ENCODE measurements at regions not wholly inside any gene's neighbourhood (a gene's known extent, or its start where the extent isn't known, plus 50 kb on each side); places are given as distances from the start of the nearest gene placed in this dataset.
"Not testable (repeated sequence)": the region's sequence is repeated elsewhere in the genome, so short reads cannot be mapped to it uniquely, and the experiment has no call there.

GRCh38 chr5:82720213-82721086 lies 356.7 kb downstream of the TMEM167A start:
- no peaks in the 10 kb centered on the region for H3K9me3 Mint-ChIP-seq
- H3K27ac Mint-ChIP-seq, result no peak overlapping the region
- peaks cover 11% of the 10 kb centered on the region for H3K4me1 Mint-ChIP-seq
- ATAC-seq, result no peak
- no peak overlapping the region for H3K4me3 Mint-ChIP-seq
- peaks cover 7% of the 10 kb centered on the region for H3K27me3 Mint-ChIP-seq
- DNase-seq, result no peak

GRCh38 chr5:82719368-82719767 lies 357.8 kb downstream of the TMEM167A start:
- peak overlapping the region in 1 of 2 donors; percentile 11 for H3K4me3 Mint-ChIP-seq
- no peak overlapping the region for H3K27ac Mint-ChIP-seq
- peaks cover 11% of the 10 kb centered on the region for H3K4me1 Mint-ChIP-seq

GRCh38 chr5:82717738-82718137 lies 359.5 kb downstream of the TMEM167A start:
- peak; percentile 54 for ATAC-seq

More at GRCh38 chr5:82719368-82719767, 357.8 kb downstream of the TMEM167A start:
- peak; percentile 97 for ATAC-seq
- peak in 1 of 2 donors; percentile 18 for DNase-seq
- Mint-ChIP-seq H3K27me3 (peaks cover 7% of the 10 kb centered on the region), H3K9me3 (no peaks in the 10 kb centered on the region)

GRCh38 chr5:82714732-82715131 lies 362.5 kb downstream of the TMEM167A start:
- not testable (repeated sequence) for H3K27me3 Mint-ChIP-seq, H3K27ac Mint-ChIP-seq, H3K9me3 Mint-ChIP-seq, H3K4me1 Mint-ChIP-seq, H3K4me3 Mint-ChIP-seq, DNase-seq, ATAC-seq

More at GRCh38 chr5:82717738-82718137, 359.5 kb downstream of the TMEM167A start:
- Mint-ChIP-seq H3K4me3 (no peak overlapping the region), H3K9me3 (no peaks in the 10 kb centered on the region), H3K4me1 (peaks cover 5% of the 10 kb centered on the region), H3K27ac (no peak overlapping the region), H3K27me3 (peaks cover 7% of the 10 kb centered on the region)
- DNase-seq, result no peak

GRCh38 chr5:82713811-82714210 lies 363.4 kb downstream of the TMEM167A start:
- DNase-seq, result no peak
- H3K9me3 Mint-ChIP-seq, result peaks cover 0 to under 1% of the 10 kb centered on the region in 2 donors
- no peak overlapping the region for H3K4me3 Mint-ChIP-seq
- H3K27ac Mint-ChIP-seq, result no peak overlapping the region
- peaks cover 8% of the 10 kb centered on the region for H3K27me3 Mint-ChIP-seq
- no peaks in the 10 kb centered on the region for H3K4me1 Mint-ChIP-seq
- ATAC-seq, result no peak

GRCh38 chr5:82707741-82708140 lies 369.5 kb downstream of the TMEM167A start:
- no peaks in the 10 kb centered on the region for H3K4me1 Mint-ChIP-seq
- H3K27me3 Mint-ChIP-seq, result peaks cover 9% of the 10 kb centered on the region
- H3K9me3 Mint-ChIP-seq, result peaks cover 8 to 12% of the 10 kb centered on the region in 2 donors
- no peak for ATAC-seq
- H3K4me3 Mint-ChIP-seq, result no peak overlapping the region
- no peak overlapping the region for H3K27ac Mint-ChIP-seq
- no peak for DNase-seq

- Mint-ChIP-seq H3K27me3 (peaks cover 16% of the 10 kb centered on the region), H3K27ac (peak overlapping the region in 1 of 2 donors; percentile 22), H3K9me3 (peaks cover 8 to 12% of the 10 kb centered on the region in 2 donors), H3K4me1 (no peaks in the 10 kb centered on the region), H3K4me3 (no peak overlapping the region)
- ATAC-seq (no peak), DNase-seq (no peak)
These were observed 372.8 kb downstream of the TMEM167A start for GRCh38 chr5:82704381-82704780.

GRCh38 chr5:82702046-82702445 lies 375.1 kb downstream of the TMEM167A start:
- H3K27me3 Mint-ChIP-seq, result peaks cover 20% of the 10 kb centered on the region
- H3K4me1 Mint-ChIP-seq, result no peaks in the 10 kb centered on the region
- DNase-seq (no peak), ATAC-seq (no peak)
- H3K4me3 Mint-ChIP-seq, result no peak overlapping the region
- H3K27ac Mint-ChIP-seq, result no peak overlapping the region
- H3K9me3 Mint-ChIP-seq, result peaks cover 8% of the 10 kb centered on the region in 2 donors

- Mint-ChIP-seq H3K27me3 (peaks cover 20% of the 10 kb centered on the region), H3K9me3 (no peaks in the 10 kb centered on the region), H3K4me3 (no peak overlapping the region), H3K4me1 (no peaks in the 10 kb centered on the region), H3K27ac (no peak overlapping the region)
- DNase-seq (no peak), ATAC-seq (no peak)
These were observed 377.5 kb downstream of the TMEM167A start for GRCh38 chr5:82699737-82700136.

- H3K4me3 Mint-ChIP-seq, result no peak overlapping the region
- no peak overlapping the region for H3K27ac Mint-ChIP-seq
- no peak for DNase-seq
- no peaks in the 10 kb centered on the region for H3K9me3 Mint-ChIP-seq
- peaks cover 20% of the 10 kb centered on the region for H3K27me3 Mint-ChIP-seq
- no peak for ATAC-seq
- no peaks in the 10 kb centered on the region for H3K4me1 Mint-ChIP-seq
These were observed 379.2 kb downstream of the TMEM167A start for GRCh38 chr5:82698026-82698425.

GRCh38 chr5:82694711-82695285 lies 382.4 kb downstream of the TMEM167A start:
- DNase-seq (no peak), ATAC-seq (no peak)
- H3K9me3 Mint-ChIP-seq, result no peaks in the 10 kb centered on the region
- no peaks in the 10 kb centered on the region for H3K4me1 Mint-ChIP-seq
- H3K27ac Mint-ChIP-seq, result no peak overlapping the region
- H3K27me3 Mint-ChIP-seq, result peaks cover 14% of the 10 kb centered on the region
- no peak overlapping the region for H3K4me3 Mint-ChIP-seq

- H3K4me3 Mint-ChIP-seq, result no peak overlapping the region
- DNase-seq, result no peak
- peaks cover under 1% of the 10 kb centered on the region for H3K27me3 Mint-ChIP-seq
- no peaks in the 10 kb centered on the region for H3K4me1 Mint-ChIP-seq
- H3K27ac Mint-ChIP-seq, result no peak overlapping the region
- no peaks in the 10 kb centered on the region for H3K9me3 Mint-ChIP-seq
- no peak for ATAC-seq
These were observed 384.4 kb downstream of the TMEM167A start for GRCh38 chr5:82692826-82693225.

GRCh38 chr5:82684659-82685058 lies 392.5 kb downstream of the TMEM167A start:
- Mint-ChIP-seq H3K4me1 (no peaks in the 10 kb centered on the region), H3K27ac (peak overlapping the region in 1 of 2 donors; percentile 36), H3K27me3 (peaks cover 13% of the 10 kb centered on the region), H3K4me3 (no peak overlapping the region), H3K9me3 (peaks cover 0 to 8% of the 10 kb centered on the region in 2 donors)
- ATAC-seq, result no peak
- DNase-seq, result no peak

GRCh38 chr5:82684165-82684564 lies 393.0 kb downstream of the TMEM167A start:
- no peaks in the 10 kb centered on the region for H3K4me1 Mint-ChIP-seq
- DNase-seq (no peak), ATAC-seq (no peak)
- no peak overlapping the region for H3K4me3 Mint-ChIP-seq
- no peak overlapping the region for H3K27ac Mint-ChIP-seq
- peaks cover 0 to 8% of the 10 kb centered on the region in 2 donors for H3K9me3 Mint-ChIP-seq
- H3K27me3 Mint-ChIP-seq, result peaks cover 13% of the 10 kb centered on the region

- DNase-seq, result no peak
These were observed 397.5 kb downstream of the TMEM167A start for GRCh38 chr5:82679660-82680059.

GRCh38 chr5:82676661-82677060 lies 398.5 kb upstream of the RPS23 start:
- peaks cover 28% of the 10 kb centered on the region for H3K4me1 Mint-ChIP-seq
- H3K9me3 Mint-ChIP-seq, result peaks cover 11 to 38% of the 10 kb centered on the region in 2 donors
- peak; percentile 27 to 43 for DNase-seq
- H3K27ac Mint-ChIP-seq, result peak overlapping the region; percentile 79 to 90
- H3K27me3 Mint-ChIP-seq, result no peaks in the 10 kb centered on the region
- ATAC-seq, result peak; percentile 92
- peak overlapping the region; percentile 14 to 67 for H3K4me3 Mint-ChIP-seq

More at GRCh38 chr5:82679660-82680059, 397.5 kb downstream of the TMEM167A start:
- Mint-ChIP-seq H3K4me3 (no peak overlapping the region), H3K9me3 (peaks cover 8 to 19% of the 10 kb centered on the region in 2 donors), H3K4me1 (peaks cover 18% of the 10 kb centered on the region), H3K27ac (no peak overlapping the region), H3K27me3 (no peaks in the 10 kb centered on the region)
- no peak for ATAC-seq

All from stimulated activated naive CD8-positive, alpha-beta T cell treated with anti-CD3 and anti-CD28 coated beads, Interleukin-15, amount 100 ng/mL, for 72 hours (primary cell).